Mesothelial cell of epicardium (in vitro differentiated cells): ENCODE measurements at regions not wholly inside any gene's neighbourhood (a gene's known extent, or its start where the extent isn't known, plus 50 kb on each side); places are given as distances from the start of the nearest gene placed in this dataset.

Source experiments
- DNase-seq, 2 experiments: peaks; one replicate each; pipeline ENCODE4 v3.0.0; 2021; ENCODE audit warnings: low spot score in 2 of 2; ENCODE audit not compliant: unreplicated experiment in 2 of 2
- H3K27ac Mint-ChIP-seq: 2 replicates; pipeline ENCODE4 v1.8.0; 2021; ENCODE audit warnings: mixed read lengths
- H3K27me3 Mint-ChIP-seq: 2 replicates; pipeline ENCODE4 v1.8.0; 2021; ENCODE audit warnings: low read depth, mixed read lengths
- H3K36me3 Mint-ChIP-seq: 2 replicates; pipeline ENCODE4 v1.8.0; 2021; ENCODE audit warnings: mixed read lengths
- H3K4me1 Mint-ChIP-seq: 2 replicates; pipeline ENCODE4 v1.8.0; 2021; ENCODE audit warnings: mixed read lengths
- H3K4me3 Mint-ChIP-seq: 2 replicates; pipeline ENCODE4 v1.8.0; 2021; ENCODE audit warnings: mild to moderate bottlenecking, moderate library complexity, mixed read lengths
- H3K9me3 Mint-ChIP-seq: 2 replicates; pipeline ENCODE4 v1.8.0; 2021; ENCODE audit warnings: mixed read lengths
- TF ChIP-seq, protein P1 (sequence below): fragments of 200-600 bp; sonication (generic); IDR thresholded peaks from one replicate; pipeline ENCODE4 v1.5.0; 2021; ENCODE audit warnings: antibody characterized with exemption; ENCODE audit not compliant: unreplicated experiment

DNA sequence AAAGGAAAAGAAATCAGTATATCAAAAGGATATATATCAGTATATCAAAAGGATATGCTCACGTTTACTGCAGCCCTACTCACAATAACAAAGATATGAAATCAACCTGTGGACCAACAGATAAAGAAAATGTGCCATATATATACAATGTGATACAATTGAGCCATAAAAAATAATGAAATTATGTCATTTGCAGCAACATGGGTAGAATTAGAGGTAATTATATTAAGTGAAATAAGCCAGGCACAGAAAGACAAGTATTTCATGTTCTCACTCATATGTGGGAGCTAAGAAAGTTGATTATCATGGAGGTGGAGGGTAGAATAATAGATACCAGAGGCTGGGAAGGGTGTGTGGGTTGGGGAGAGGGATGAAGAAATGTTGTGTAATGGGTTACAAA is 102.9 kb upstream of the MARCKS start:
- Mint-ChIP-seq H3K4me3 (no peak overlapping the region), H3K27me3 (no peaks in the 10 kb centered on the region), H3K9me3 (peaks cover 17% of the 10 kb centered on the region), H3K27ac (no peak overlapping the region), H3K4me1 (peaks cover 5% of the 10 kb centered on the region), H3K36me3 (no peaks in the 10 kb centered on the region)
- TF ChIP-seq, protein P1, sequence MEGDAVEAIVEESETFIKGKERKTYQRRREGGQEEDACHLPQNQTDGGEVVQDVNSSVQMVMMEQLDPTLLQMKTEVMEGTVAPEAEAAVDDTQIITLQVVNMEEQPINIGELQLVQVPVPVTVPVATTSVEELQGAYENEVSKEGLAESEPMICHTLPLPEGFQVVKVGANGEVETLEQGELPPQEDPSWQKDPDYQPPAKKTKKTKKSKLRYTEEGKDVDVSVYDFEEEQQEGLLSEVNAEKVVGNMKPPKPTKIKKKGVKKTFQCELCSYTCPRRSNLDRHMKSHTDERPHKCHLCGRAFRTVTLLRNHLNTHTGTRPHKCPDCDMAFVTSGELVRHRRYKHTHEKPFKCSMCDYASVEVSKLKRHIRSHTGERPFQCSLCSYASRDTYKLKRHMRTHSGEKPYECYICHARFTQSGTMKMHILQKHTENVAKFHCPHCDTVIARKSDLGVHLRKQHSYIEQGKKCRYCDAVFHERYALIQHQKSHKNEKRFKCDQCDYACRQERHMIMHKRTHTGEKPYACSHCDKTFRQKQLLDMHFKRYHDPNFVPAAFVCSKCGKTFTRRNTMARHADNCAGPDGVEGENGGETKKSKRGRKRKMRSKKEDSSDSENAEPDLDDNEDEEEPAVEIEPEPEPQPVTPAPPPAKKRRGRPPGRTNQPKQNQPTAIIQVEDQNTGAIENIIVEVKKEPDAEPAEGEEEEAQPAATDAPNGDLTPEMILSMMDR, result no peak
- no peak for DNase-seq

DNA sequence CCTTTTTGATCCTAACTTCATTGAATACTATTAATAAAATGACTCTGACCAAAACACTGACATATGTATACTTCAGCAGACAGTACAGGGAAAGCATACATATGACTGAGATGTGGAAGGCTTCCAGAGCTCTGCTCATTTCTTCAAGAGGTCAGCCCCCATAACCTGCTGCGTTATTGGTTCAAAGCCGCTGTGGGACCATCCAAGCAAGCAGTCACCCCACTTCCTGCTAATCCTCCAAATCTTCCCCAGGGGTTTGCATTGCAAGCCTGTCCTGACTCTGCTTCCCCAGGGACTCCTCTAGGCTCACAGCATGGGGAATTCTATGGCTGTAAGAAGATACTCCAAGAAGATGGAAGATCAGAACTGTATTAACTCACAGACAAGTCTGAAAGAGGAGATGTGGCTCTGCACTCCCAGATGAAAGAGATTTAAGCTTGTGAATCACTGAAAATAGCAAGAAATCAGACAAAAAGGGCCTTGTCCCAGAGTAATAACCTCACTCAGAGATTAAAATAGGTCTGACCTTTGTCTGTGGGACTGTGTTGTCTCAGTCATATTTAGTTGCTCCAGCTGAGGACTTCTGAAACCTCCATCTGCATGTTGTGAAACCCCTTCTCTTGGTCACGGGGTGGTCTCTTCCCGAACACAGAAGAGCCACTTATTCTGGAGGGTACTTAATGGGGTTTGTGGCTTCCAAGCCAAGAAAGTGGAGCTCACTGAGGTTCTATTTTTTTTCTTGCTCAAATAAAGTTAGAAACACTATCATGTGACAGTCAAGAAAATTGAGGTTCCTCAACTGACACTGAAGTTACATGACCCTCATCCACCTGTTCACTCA is 101.5 kb upstream of the MARCKS start:
- H3K27ac Mint-ChIP-seq, result no peak overlapping the region
- peaks cover 5% of the 10 kb centered on the region for H3K4me1 Mint-ChIP-seq
- H3K9me3 Mint-ChIP-seq, result peaks cover 17% of the 10 kb centered on the region
- no peaks in the 10 kb centered on the region for H3K36me3 Mint-ChIP-seq
- H3K4me3 Mint-ChIP-seq, result no peak overlapping the region
- no peak for DNase-seq
- TF ChIP-seq, protein P1, result no peak
- H3K27me3 Mint-ChIP-seq, result no peaks in the 10 kb centered on the region

DNA sequence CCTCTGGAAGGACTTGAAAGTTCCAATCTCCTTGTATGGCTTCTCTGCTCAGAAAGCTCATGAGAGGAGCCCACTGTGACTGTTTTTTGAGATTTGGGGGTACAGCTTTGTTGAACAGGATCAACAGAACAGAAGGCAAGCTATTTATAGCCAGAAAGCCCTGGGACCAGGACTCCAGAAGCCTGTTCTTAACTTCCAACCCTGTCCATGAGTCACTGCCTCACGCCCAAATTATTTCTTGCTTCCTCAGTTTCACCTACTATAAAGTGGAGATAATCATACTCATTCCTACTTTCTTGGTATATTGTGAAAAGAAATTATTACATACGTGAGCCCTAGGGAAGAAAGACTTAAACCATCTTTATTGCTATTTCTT is 100.9 kb upstream of the MARCKS start:
- TF ChIP-seq, protein P1, result no peak
- DNase-seq, result no peak
- no peak overlapping the region for H3K27ac Mint-ChIP-seq

DNA sequence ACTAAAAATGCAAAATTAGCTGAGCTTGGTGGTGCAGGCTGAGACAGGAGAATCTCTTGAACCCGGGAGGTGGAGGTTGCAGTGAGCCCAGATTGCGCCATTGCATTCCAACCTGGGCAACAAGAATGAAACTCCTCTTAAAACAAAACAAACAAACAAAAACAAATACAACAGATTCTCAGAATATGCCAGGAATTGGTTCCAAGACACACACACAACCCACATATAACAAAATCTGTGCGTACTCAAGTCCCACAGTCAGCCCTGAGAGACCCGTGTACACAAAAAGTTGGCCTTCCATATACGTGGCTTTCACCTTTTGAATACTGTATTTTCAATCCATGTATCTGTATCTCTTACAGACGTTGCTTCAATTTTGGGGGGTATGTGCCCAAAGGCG is 98.9 kb upstream of the MARCKS start:
- peaks cover 13% of the 10 kb centered on the region for H3K4me1 Mint-ChIP-seq
- no peak overlapping the region for H3K4me3 Mint-ChIP-seq
- H3K9me3 Mint-ChIP-seq, result peaks cover 9% of the 10 kb centered on the region
- no peak overlapping the region for H3K27ac Mint-ChIP-seq
- no peak for DNase-seq
- H3K27me3 Mint-ChIP-seq, result no peaks in the 10 kb centered on the region
- H3K36me3 Mint-ChIP-seq, result no peaks in the 10 kb centered on the region
- TF ChIP-seq, protein P1, result no peak

More for the DNA sequence above, 100.9 kb upstream of the MARCKS start:
- Mint-ChIP-seq H3K9me3 (peaks cover 17% of the 10 kb centered on the region), H3K27me3 (no peaks in the 10 kb centered on the region), H3K36me3 (no peaks in the 10 kb centered on the region), H3K4me1 (peaks cover 5% of the 10 kb centered on the region), H3K4me3 (no peak overlapping the region)

DNA sequence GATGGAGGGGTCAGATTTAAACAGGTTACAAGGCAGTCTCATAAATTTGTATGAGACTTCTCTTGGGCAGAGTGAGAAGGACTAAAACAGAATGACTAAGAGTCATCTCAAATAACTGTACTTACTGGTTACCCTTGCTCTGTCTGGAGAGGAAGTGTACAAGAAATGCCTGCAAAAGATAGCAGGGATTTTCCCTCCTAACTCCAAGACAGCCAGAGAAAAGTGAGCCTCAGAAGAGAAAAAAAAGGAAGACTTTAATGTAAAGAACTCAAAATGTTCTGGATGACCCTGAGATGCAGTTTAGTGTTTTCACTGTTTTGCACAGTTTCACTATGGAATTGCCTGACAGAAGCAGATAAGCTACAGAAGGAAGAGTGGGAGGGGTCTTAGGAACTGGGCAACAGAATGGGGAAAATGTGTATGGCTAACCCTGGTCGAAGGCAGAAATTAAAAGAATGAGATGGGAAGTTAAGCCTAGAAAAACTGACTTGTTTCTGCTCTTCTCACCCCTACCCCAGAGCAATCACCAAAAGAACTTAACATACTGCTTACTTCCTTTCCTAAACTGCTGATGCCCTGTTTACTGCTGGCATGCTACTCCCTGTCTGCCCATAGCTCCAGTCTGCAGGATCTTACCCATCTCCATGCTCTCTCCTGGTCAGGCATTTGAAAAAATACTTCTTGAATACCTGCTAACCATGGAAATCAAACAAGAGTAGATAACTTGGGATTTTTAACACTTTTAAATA is 98.1 kb upstream of the MARCKS start:
- TF ChIP-seq, protein P1, result no peak
- no peaks in the 10 kb centered on the region for H3K27me3 Mint-ChIP-seq
- no peak overlapping the region for H3K4me3 Mint-ChIP-seq
- H3K36me3 Mint-ChIP-seq, result no peaks in the 10 kb centered on the region
- H3K9me3 Mint-ChIP-seq, result peaks cover 4% of the 10 kb centered on the region
- H3K4me1 Mint-ChIP-seq, result peaks cover 14% of the 10 kb centered on the region
- H3K27ac Mint-ChIP-seq, result no peak overlapping the region
- no peak for DNase-seq
